RPMI8226 (cell line): ENCODE measurements at regions not wholly inside any gene's neighbourhood (a gene's known extent, or its start where the extent isn't known, plus 50 kb on each side); places are given as distances from the start of the nearest gene placed in this dataset.

ENCODE experiments used
- DNase-seq: peaks from one replicate; pipeline ENCODE4 v3.0.0-alpha.2; 2015

- no peak for DNase-seq
Measured at GRCh38 chr20:61157301-61157700, 94.8 kb upstream of the CDH4 start.

- DNase-seq, result peak; percentile 69
Measured at GRCh38 chr20:61159957-61160686, 91.9 kb upstream of the CDH4 start.

GRCh38 chr20:61161726-61162390 lies 90.2 kb upstream of the CDH4 start:
- DNase-seq, result no peak

- DNase-seq, result no peak
Measured at GRCh38 chr20:61162451-61162850, 89.6 kb upstream of the CDH4 start.

GRCh38 chr20:61163031-61163430 lies 89.0 kb upstream of the CDH4 start:
- no peak for DNase-seq

GRCh38 chr20:61166324-61166723 lies 85.7 kb upstream of the CDH4 start:
- DNase-seq, result no peak

- no peak for DNase-seq
Measured at GRCh38 chr20:61168605-61169004, 83.5 kb upstream of the CDH4 start.

- DNase-seq, result no peak
Measured at GRCh38 chr20:61169874-61170273, 82.2 kb upstream of the CDH4 start.

GRCh38 chr20:61170496-61171320 lies 81.4 kb upstream of the CDH4 start:
- DNase-seq, result no peak

- DNase-seq, result no peak
Measured at GRCh38 chr20:61173267-61173666, 78.8 kb upstream of the CDH4 start.

GRCh38 chr20:61173961-61174725 lies 77.9 kb upstream of the CDH4 start:
- no peak for DNase-seq

- no peak for DNase-seq
Measured at GRCh38 chr20:61176874-61177273, 75.2 kb upstream of the CDH4 start.

- no peak for DNase-seq
Measured at GRCh38 chr20:61178551-61179071, 73.5 kb upstream of the CDH4 start.

GRCh38 chr20:61184194-61184593 lies 67.9 kb upstream of the CDH4 start:
- DNase-seq, result no peak

- DNase-seq, result no peak
Measured at GRCh38 chr20:61185181-61185580, 66.9 kb upstream of the CDH4 start.

- no peak for DNase-seq
Measured at GRCh38 chr20:61185841-61186601, 66.0 kb upstream of the CDH4 start.

GRCh38 chr20:61186771-61187472 lies 65.1 kb upstream of the CDH4 start:
- DNase-seq, result no peak

- DNase-seq, result no peak
Measured at GRCh38 chr20:61189534-61189933, 62.5 kb upstream of the CDH4 start.

- DNase-seq, result no peak
Measured at GRCh38 chr20:61191096-61191495, 61.0 kb upstream of the CDH4 start.

- DNase-seq, result no peak
Measured at GRCh38 chr20:61192337-61192950, 59.6 kb upstream of the CDH4 start.

- DNase-seq, result no peak
Measured at GRCh38 chr20:61193164-61193563, 58.9 kb upstream of the CDH4 start.
